OCI-LY7 (cell line): ENCODE measurements at regions not wholly inside any gene's neighbourhood (a gene's known extent, or its start where the extent isn't known, plus 50 kb on each side); places are given as distances from the start of the nearest gene placed in this dataset.

Source experiments
- BruUV-seq: library from RNA; stranded (reverse); fragments of 400-500 nt; replicated peaks from 2 replicates; lab custom pipeline; 2021; lab: Mats Ljungman, UMichigan
- CTCF ChIA-PET: fragments of 300-600 bp; sonication (Branson Sonifier 250); formaldehyde crosslinking; loops from one replicate; lab custom pipeline; 2022; ENCODE audit warnings: antibody characterized with exemption; ENCODE audit not compliant: unreplicated experiment; lab: Charles Lee
- POLR2A ChIA-PET: fragments of 300-600 bp; sonication (Branson Sonifier 250); formaldehyde crosslinking; loops from one replicate; lab custom pipeline; 2022; ENCODE audit warnings: antibody characterized with exemption; lab: Charles Lee
- DNase-seq: peaks from one replicate; pipeline ENCODE4 v3.0.0-alpha.2; 2015; ENCODE audit warnings: low spot score
- H2AFZ ChIP-seq: fragments of 200-600 bp; sonication (generic), shearing (Covaris generic); 2 replicates; pipeline ENCODE4 v1.6.1; 2014; ENCODE audit warnings: mild to moderate bottlenecking, antibody characterized with exemption, low read length, moderate library complexity
- H3K27ac ChIP-seq: fragments of 200-600 bp; sonication (generic); 2 replicates; pipeline ENCODE4 v1.5.1; 2014; ENCODE audit warnings: mixed run types, low read depth, mild to moderate bottlenecking, moderate library complexity, low read length, inconsistent platforms; ENCODE audit not compliant: poor library complexity, severe bottlenecking
- H3K36me3 ChIP-seq: fragments of 200-600 bp; sonication (generic); 2 replicates; pipeline ENCODE4 v1.6.1; 2014; ENCODE audit warnings: mild to moderate bottlenecking, antibody characterized with exemption, low read length, moderate library complexity, mixed read lengths; ENCODE audit not compliant: insufficient read depth
- H3K4me1 ChIP-seq: fragments of 200-600 bp; sonication (generic); 2 replicates; pipeline ENCODE4 v1.5.1; 2014; ENCODE audit warnings: mild to moderate bottlenecking, low read length; ENCODE audit not compliant: insufficient read depth, poor library complexity, severe bottlenecking
- H3K4me2 ChIP-seq: fragments of 200-600 bp; sonication (generic); 2 replicates; pipeline ENCODE4 v1.6.1; 2014; ENCODE audit warnings: mild to moderate bottlenecking, low read length
- H3K4me3 ChIP-seq: fragments of 200-600 bp; sonication (generic); 2 replicates; pipeline ENCODE4 v1.5.1; 2014; ENCODE audit warnings: mild to moderate bottlenecking, low read depth, low read length; ENCODE audit not compliant: poor library complexity, severe bottlenecking
- H3K79me2 ChIP-seq: fragments of 200-600 bp; sonication (generic); 2 replicates; pipeline ENCODE4 v1.6.1; 2016; ENCODE audit warnings: low read depth, mild to moderate bottlenecking, low read length, moderate library complexity, mixed read lengths; ENCODE audit not compliant: insufficient read depth
- H3K9me2 ChIP-seq: fragments of 200-600 bp; sonication (generic); 2 replicates; pipeline ENCODE4 v1.6.1; 2016; ENCODE audit warnings: mild to moderate bottlenecking, low read length, mixed read lengths; ENCODE audit not compliant: insufficient read depth
- H3K9me3 ChIP-seq: fragments of 200-600 bp; sonication (generic); 2 replicates; pipeline ENCODE4 v1.6.1; 2014; ENCODE audit warnings: mild to moderate bottlenecking, mixed run types, low read length, mixed read lengths
- H4K20me1 ChIP-seq: fragments of 200-600 bp; sonication (generic); 2 replicates; pipeline ENCODE4 v1.6.1; 2014; ENCODE audit warnings: mild to moderate bottlenecking, antibody characterized with exemption, low read length, moderate library complexity, mixed read lengths; ENCODE audit not compliant: insufficient read depth
- EZH2phosphoT487 ChIP-seq: fragments of 200-600 bp; sonication (generic); IDR thresholded peaks from 2 replicates; pipeline ENCODE4 v1.6.1; 2018; ENCODE audit warnings: low read depth, borderline replicate concordance, mild to moderate bottlenecking, mixed run types, antibody characterized with exemption, low read length, moderate library complexity, mixed read lengths
- intact Hi-C: fragments of 100-400 bp; cut with micrococcal nuclease; formaldehyde crosslinking; loops from one replicate; pipeline ENCODE4 v1.10.0; 2022; ENCODE audit not compliant: unreplicated experiment
- TF ChIP-seq, protein P1 (sequence below): fragments of 200-600 bp; sonication (generic); conservative IDR thresholded peaks from 2 replicates; pipeline ENCODE4 v1.5.1; 2014; ENCODE audit warnings: mild to moderate bottlenecking, antibody characterized with exemption, low read length, moderate library complexity, mixed read lengths

DNA sequence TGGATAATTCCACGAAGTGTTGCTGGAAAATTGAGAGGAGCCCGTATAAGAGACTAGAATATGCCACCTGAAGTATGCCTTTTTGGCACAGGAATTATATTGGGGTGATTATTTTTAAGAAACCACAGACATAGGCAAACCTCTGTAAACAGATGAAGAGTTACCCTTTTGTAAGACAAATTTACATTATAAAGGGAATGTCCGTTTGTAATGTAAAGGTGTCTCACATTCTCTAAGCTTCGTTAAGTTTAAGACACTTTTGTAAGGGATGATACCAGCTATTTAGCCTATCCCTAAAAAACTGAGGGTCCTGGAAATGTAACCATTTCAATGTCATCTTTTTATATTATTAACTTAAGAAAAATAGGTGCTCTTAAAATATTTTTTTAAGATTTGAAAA, 432.8 kb upstream of the SYT4 start:
- Histone ChIP-seq H3K27ac (no peak overlapping the region), H2AFZ (no peak overlapping the region), H3K9me2 (no peaks in the 10 kb centered on the region), H3K4me2 (no peak overlapping the region), H4K20me1 (no peaks in the 10 kb centered on the region), H3K9me3 (no peaks in the 10 kb centered on the region), H3K4me3 (no peak overlapping the region), H3K79me2 (no peaks in the 10 kb centered on the region), H3K36me3 (no peaks in the 10 kb centered on the region), H3K4me1 (no peaks in the 10 kb centered on the region)
- DNase-seq = no peak
- POLR2A ChIA-PET = no interaction called here
- intact Hi-C loops = no loop called here
- CTCF ChIA-PET = no interaction called here
- no TSS peak for BruUV-seq
- TF ChIP-seq EZH2phosphoT487 = no peak
- TF ChIP-seq, protein P1, sequence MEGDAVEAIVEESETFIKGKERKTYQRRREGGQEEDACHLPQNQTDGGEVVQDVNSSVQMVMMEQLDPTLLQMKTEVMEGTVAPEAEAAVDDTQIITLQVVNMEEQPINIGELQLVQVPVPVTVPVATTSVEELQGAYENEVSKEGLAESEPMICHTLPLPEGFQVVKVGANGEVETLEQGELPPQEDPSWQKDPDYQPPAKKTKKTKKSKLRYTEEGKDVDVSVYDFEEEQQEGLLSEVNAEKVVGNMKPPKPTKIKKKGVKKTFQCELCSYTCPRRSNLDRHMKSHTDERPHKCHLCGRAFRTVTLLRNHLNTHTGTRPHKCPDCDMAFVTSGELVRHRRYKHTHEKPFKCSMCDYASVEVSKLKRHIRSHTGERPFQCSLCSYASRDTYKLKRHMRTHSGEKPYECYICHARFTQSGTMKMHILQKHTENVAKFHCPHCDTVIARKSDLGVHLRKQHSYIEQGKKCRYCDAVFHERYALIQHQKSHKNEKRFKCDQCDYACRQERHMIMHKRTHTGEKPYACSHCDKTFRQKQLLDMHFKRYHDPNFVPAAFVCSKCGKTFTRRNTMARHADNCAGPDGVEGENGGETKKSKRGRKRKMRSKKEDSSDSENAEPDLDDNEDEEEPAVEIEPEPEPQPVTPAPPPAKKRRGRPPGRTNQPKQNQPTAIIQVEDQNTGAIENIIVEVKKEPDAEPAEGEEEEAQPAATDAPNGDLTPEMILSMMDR = no peak

DNA sequence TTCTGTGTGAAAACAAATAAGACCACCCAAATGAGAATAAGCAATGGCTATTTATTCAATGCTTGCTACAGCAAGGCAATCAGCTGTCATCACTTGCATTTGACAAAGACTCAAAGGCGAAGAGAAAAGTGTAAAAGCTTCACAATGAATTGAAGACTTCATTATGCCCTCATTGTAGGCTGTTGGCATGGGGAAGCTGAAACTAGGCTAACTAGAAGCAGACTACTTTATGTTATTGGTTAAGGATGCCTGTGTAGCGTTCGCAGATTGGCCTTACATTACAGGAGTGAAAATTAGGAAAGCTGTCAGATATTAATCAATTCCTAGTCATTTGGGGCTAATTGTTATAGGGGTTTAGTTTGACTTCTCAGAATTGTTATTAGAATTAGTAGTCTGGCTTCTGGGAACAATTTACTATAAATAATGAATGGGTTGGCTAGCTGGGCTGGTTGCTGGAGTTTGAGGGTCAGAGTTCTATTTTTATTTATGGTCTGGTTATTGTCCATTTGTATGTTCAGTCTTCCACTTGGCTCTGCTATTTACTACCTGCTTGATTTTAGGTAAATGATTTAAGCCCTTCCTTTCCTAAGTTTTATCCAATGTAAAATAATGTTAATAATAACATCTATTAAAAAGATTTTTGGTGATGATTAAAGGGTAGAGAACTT, 437.2 kb upstream of the SYT4 start:
- Histone ChIP-seq H4K20me1 (no peaks in the 10 kb centered on the region), H2AFZ (no peak overlapping the region), H3K9me3 (no peaks in the 10 kb centered on the region), H3K9me2 (no peaks in the 10 kb centered on the region), H3K4me3 (no peak overlapping the region), H3K79me2 (no peaks in the 10 kb centered on the region), H3K4me2 (no peak overlapping the region), H3K36me3 (no peaks in the 10 kb centered on the region), H3K4me1 (no peaks in the 10 kb centered on the region), H3K27ac (no peak overlapping the region)
- intact Hi-C loops = no loop called here
- no TSS peak for BruUV-seq
- ChIA-PET POLR2A (no interaction called here), CTCF (no interaction called here)
- TF ChIP-seq EZH2phosphoT487 = no peak
- TF ChIP-seq, protein P1 = no peak
- no peak for DNase-seq

DNA sequence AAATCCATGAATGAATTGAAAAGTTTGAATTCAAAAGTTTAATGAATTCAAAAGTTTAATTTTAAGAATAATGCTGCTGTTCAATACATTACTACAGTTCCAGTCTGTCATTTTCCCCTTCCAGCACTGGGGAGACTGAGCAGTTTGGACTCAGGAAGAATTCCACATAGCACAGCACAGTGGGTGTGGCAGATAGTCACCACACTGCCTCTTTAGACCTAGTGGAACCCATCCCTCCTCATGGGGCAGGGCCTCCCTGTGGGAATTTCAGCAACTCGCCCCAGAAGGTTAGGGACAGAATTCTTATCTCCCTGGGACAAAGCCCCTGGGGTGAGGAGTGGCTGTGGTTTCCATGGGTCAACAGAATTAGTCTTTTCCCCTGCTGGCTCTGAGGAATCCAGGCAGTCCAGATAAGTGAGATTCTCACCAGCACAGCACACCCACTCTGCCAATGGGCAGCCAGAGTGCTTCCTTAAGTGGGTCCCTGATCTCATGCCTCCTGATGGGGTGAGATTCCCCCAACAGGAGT, 442.0 kb upstream of the SYT4 start:
- no peak overlapping the region for H3K4me3 ChIP-seq
- no peaks in the 10 kb centered on the region for H3K36me3 ChIP-seq
- H3K27ac ChIP-seq = no peak overlapping the region
- DNase-seq = no peak
- no peaks in the 10 kb centered on the region for H3K9me3 ChIP-seq
- no peaks in the 10 kb centered on the region for H4K20me1 ChIP-seq
- BruUV-seq = no TSS peak
- POLR2A ChIA-PET = no interaction called here
- H2AFZ ChIP-seq = no peak overlapping the region
- no peaks in the 10 kb centered on the region for H3K79me2 ChIP-seq
- H3K9me2 ChIP-seq = no peaks in the 10 kb centered on the region
- no peak overlapping the region for H3K4me2 ChIP-seq
- TF ChIP-seq, protein P1 = no peak
- TF ChIP-seq EZH2phosphoT487 = no peak
- CTCF ChIA-PET = no interaction called here
- intact Hi-C loops = no loop called here
- H3K4me1 ChIP-seq = no peaks in the 10 kb centered on the region
